NCI-H2029 (cell line): ENCODE measurements at regions not wholly inside any gene's neighbourhood (a gene's known extent, or its start where the extent isn't known, plus 50 kb on each side); places are given as distances from the start of the nearest gene placed in this dataset.

Experiments used
- DNase-seq: peaks from one replicate; lab custom pipeline; 2025; lab: John Stamatoyannopoulos, UW

DNA sequence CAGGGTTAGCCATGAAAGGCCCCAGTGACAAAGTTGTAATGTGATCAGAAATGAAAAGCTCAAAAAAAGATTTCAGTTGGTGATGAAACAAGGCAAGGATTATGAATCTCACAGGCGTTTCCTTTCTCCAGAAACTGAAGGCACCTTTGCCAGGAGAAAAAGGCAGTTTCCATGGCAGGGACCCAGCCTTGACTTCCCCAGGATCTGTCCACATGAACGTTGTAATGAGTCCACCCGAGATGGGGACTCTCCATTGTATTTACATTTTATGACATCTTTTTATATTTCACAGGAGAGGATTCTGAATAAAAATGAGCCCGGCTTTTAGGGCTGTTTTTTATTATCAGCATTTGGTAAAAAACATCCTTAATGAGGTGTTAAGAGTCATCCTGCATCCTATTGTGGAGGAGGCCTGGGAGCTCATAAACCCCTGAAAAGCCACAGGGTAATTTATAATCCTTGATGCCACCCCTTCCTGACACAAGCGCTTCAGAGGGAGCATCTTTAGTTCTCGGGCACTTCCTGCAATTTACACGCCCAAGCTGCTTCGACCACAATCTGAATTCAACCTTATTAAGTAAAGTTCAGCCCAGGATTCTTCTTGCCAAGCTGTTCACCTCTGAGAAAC is 74.1 kb upstream of the SALL4 start:
- DNase-seq, result no peak

DNA sequence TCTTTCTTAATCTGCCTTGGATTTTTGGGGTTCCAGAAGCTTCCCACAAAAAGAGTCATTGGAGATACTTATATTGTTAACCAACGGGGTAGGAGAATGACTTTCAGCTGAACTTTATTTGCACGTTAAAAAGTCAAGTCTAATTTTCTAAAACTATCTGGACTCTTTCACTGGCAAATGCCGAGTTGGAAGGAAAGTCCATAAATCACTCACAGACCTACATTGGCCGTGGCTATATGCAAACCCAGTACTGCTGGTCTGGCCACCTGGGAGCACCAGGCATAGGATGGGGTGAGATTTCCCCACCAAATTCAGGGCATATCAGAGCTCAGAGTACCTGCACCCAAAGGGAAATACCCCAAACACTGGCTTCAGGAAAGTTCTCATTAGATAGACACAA is 71.3 kb upstream of the SALL4 start:
- DNase-seq, result no peak

- DNase-seq, result no peak
Measured at GRCh38 chr20:51871943-51872342, 69.6 kb upstream of the SALL4 start.

- no peak for DNase-seq
Measured at GRCh38 chr20:51869002-51869401, 66.7 kb upstream of the SALL4 start.

DNA sequence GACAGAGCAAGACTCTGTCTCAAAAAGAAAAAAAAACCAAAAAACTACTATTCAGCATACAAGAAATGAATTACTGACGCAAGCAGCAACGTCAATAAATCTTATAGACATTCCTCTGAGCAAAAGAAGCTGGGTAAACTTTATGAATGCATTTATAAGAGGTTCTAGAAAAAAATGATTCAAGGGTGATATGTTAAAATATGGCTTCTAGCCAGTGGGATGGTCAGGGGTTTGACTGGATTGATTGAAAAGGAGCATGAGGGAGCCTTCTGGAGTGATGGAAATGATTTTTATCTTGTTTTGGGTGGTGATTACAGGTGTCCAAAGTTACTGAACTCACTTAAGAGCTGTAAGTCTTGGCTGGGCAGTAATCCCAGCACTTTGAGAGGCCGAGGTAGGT is 64.9 kb upstream of the SALL4 start:
- no peak for DNase-seq

GRCh38 chr20:51864967-51865366 is 62.6 kb upstream of the SALL4 start:
- no peak for DNase-seq

- no peak for DNase-seq
Measured at GRCh38 chr20:51862796-51863195, 60.5 kb upstream of the SALL4 start.

DNA sequence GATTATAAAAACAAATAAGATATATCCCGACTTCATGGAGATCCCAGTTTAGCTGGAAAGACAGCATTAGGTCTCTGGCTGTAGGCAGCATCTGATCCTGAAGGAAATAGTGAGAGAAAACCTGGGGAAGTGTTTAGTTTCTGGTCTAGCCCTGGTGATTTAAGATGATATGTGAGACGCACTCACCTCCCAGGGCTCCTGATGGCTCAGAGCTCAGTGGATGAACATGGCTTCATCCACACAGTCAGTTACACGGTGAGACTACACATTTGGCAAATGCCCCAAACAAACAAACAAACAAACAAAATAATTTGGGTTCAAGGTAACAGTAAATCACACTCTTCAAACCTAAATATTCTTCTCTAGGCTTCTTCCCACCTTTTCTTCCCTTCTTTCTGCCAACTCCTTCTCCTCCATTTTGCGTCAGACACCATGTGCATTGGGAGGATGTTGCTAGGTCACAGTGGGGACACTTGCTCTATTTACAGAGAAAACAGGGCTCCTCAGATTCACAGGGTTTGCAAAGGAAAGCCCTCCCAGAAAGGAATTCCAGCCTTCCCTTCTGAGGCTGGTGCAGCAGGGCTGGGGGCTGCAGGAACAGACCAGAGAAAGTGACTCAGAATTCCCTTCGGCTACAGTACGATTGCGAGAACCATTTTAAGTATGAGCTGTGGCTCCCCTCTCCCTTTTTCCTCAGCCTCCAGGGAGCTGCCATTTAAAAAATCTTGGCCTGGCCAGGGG is 59.6 kb upstream of the SALL4 start:
- no peak for DNase-seq

- DNase-seq, result no peak
Measured at GRCh38 chr20:51860111-51860882, 58.0 kb upstream of the SALL4 start.

DNA sequence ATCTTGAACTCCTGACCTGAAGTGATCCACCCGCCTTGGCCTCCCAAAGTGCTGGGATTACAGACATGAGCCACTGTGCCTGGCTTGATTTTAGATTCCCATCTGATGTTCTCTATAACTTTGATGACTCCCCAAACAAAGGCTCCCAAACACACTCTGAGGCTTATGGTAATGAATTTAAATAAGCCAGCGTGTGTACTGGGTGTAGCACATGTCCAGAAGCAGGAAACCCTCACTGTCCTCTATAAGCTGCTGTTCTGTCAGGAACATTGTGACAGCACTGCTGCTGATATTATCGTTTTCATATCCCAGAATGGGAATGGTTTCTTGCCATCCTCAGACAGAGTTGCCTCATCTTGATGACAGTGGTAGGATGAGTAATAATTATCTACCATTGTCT is 54.1 kb upstream of the SALL4 start:
- no peak for DNase-seq

DNA sequence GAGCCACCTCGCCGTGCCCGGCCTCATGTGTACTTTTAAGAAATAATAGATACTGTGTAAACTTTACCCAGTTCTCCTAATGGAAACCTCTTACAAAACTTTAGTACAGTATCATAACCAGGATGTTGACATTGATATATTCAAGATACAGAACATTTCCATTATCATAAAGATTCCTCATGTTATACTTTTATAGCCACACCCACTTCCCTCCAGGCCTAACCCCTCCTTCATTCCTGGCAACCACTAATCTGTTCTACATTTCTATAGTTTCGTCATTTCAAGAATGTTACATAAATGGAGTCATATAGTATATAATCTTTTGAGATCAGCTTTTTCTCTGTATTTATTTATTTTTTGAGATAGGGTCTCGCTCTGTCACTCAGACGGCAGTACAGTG is 52.6 kb upstream of the SALL4 start:
- no peak for DNase-seq
